Skeletal muscle cell (primary cell): ENCODE measurements at regions not wholly inside any gene's neighbourhood (a gene's known extent, or its start where the extent isn't known, plus 50 kb on each side); places are given as distances from the start of the nearest gene placed in this dataset.

ENCODE experiments used
- DNase-seq: peaks from one replicate; pipeline ENCODE4 v3.0.0-alpha.2; 2010; ENCODE audit warnings: low read depth
- H3K4me3 ChIP-seq: 2 replicates; pipeline ENCODE4 v1.5.1; 2011; ENCODE audit warnings: low read depth, mild to moderate bottlenecking, control low read depth, low read length, moderate library complexity

- H3K4me3 ChIP-seq, result no peak overlapping the region
- no peak for DNase-seq
Measured at GRCh38 chr16:73234496-73234895, 186.6 kb upstream of the ZFHX3 start.

- no peak for DNase-seq
- no peak overlapping the region for H3K4me3 ChIP-seq
Measured at GRCh38 chr16:73233846-73234424, 186.0 kb upstream of the ZFHX3 start.

- DNase-seq, result no peak
- peak overlapping the region; percentile 36 for H3K4me3 ChIP-seq
Measured at GRCh38 chr16:73233329-73233765, 185.4 kb upstream of the ZFHX3 start.

- peak; percentile 94 for DNase-seq
- H3K4me3 ChIP-seq, result peak overlapping the region; percentile 36
Measured at GRCh38 chr16:73232555-73233328, 184.8 kb upstream of the ZFHX3 start.

GRCh38 chr16:73231944-73232554, 184.1 kb upstream of the ZFHX3 start:
- no peak for DNase-seq
- H3K4me3 ChIP-seq, result peak overlapping the region; percentile 36

GRCh38 chr16:73231379-73231778, 183.5 kb upstream of the ZFHX3 start:
- no peak overlapping the region for H3K4me3 ChIP-seq
- no peak for DNase-seq

- DNase-seq, result no peak
- no peak overlapping the region for H3K4me3 ChIP-seq
Measured at GRCh38 chr16:73230651-73231050, 182.7 kb upstream of the ZFHX3 start.

- DNase-seq, result peak; percentile 24
Measured at GRCh38 chr16:73228649-73229048, 180.7 kb upstream of the ZFHX3 start.

GRCh38 chr16:73226675-73227074, 178.7 kb upstream of the ZFHX3 start:
- DNase-seq, result no peak
- H3K4me3 ChIP-seq, result no peak overlapping the region

More at GRCh38 chr16:73228649-73229048, 180.7 kb upstream of the ZFHX3 start:
- no peak overlapping the region for H3K4me3 ChIP-seq

- no peak for DNase-seq
- no peak overlapping the region for H3K4me3 ChIP-seq
Measured at GRCh38 chr16:73225983-73226382, 178.1 kb upstream of the ZFHX3 start.

- no peak for DNase-seq
- H3K4me3 ChIP-seq, result no peak overlapping the region
Measured at GRCh38 chr16:73220836-73221235, 172.9 kb upstream of the ZFHX3 start.

- no peak for DNase-seq
- H3K4me3 ChIP-seq, result no peak overlapping the region
Measured at GRCh38 chr16:73219176-73219575, 171.2 kb upstream of the ZFHX3 start.

- no peak for DNase-seq
- no peak overlapping the region for H3K4me3 ChIP-seq
Measured at GRCh38 chr16:73217654-73218053, 169.7 kb upstream of the ZFHX3 start.

- DNase-seq, result no peak
- H3K4me3 ChIP-seq, result no peak overlapping the region
Measured at GRCh38 chr16:73216932-73217331, 169.0 kb upstream of the ZFHX3 start.

GRCh38 chr16:73215678-73216377, 167.9 kb upstream of the ZFHX3 start:
- no peak overlapping the region for H3K4me3 ChIP-seq
- no peak for DNase-seq

GRCh38 chr16:73214825-73215677, 167.1 kb upstream of the ZFHX3 start:
- H3K4me3 ChIP-seq, result no peak overlapping the region
- peak; percentile 91 for DNase-seq

- H3K4me3 ChIP-seq, result no peak overlapping the region
- DNase-seq, result no peak
Measured at GRCh38 chr16:73213732-73214455, 166.0 kb upstream of the ZFHX3 start.

- no peak overlapping the region for H3K4me3 ChIP-seq
- DNase-seq, result no peak
Measured at GRCh38 chr16:73212431-73212830, 164.5 kb upstream of the ZFHX3 start.

GRCh38 chr16:73210686-73211085, 162.8 kb upstream of the ZFHX3 start:
- no peak overlapping the region for H3K4me3 ChIP-seq
- DNase-seq, result no peak
